ENCODE measurements at regions not wholly inside any gene's neighbourhood (a gene's known extent, or its start where the extent isn't known, plus 50 kb on each side); places are given as distances from the start of the nearest gene placed in this dataset.

GRCh38 chr2:129733579-129733978 is 245.9 kb upstream of the RAB6C start:
- TF ChIP-seq POLR2A (IDR thresholded peaks at IDR 0.05) (no peak), CTCF (IDR thresholded peaks at IDR 0.05) (no peak), EP300 (IDR thresholded peaks at IDR 0.05) (no peak)

Measured in ovary (tissue), 3 donors.